SK-N-SH treated with all-trans-retinoic acid at 6 μM for 48 hours (cell line): ENCODE measurements at regions not wholly inside any gene's neighbourhood (a gene's known extent, or its start where the extent isn't known, plus 50 kb on each side); places are given as distances from the start of the nearest gene placed in this dataset.

ENCODE experiments used
- ATAC-seq: fragments of 200-7000 bp; cut with Tn5 transposase; 3 replicates; pipeline ENCODE4 v1.9.1; 2020; ENCODE audit warnings: mild to moderate bottlenecking, moderate library complexity
- ARNTL ChIP-seq: fragments of 450-650 bp; formaldehyde crosslinking; IDR thresholded peaks from 2 replicates; pipeline ENCODE4 v1.5.0; 2020; ENCODE audit warnings: low read depth, mild to moderate bottlenecking, moderate library complexity, borderline replicate concordance
- BACH2 ChIP-seq: fragments of 250-450 bp; sonication (Bioruptor Pico); IDR thresholded peaks from 2 replicates; pipeline ENCODE4 v1.9.0; 2021; ENCODE audit warnings: mild to moderate bottlenecking, borderline replicate concordance
- CREB5 ChIP-seq: fragments of 250-450 bp; sonication (Bioruptor Pico); IDR thresholded peaks from 2 replicates; pipeline ENCODE4 v1.5.1; 2020; ENCODE audit warnings: low read depth, mild to moderate bottlenecking, moderate library complexity
- CSDC2 ChIP-seq: fragments of 250-450 bp; sonication (Bioruptor Pico); IDR thresholded peaks from 2 replicates; pipeline ENCODE4 v1.5.0; 2020; ENCODE audit warnings: mild to moderate bottlenecking, moderate library complexity
- CSRNP3 ChIP-seq: fragments of 250-450 bp; sonication (Bioruptor Pico); IDR thresholded peaks from 2 replicates; pipeline ENCODE4 v1.5.1; 2021; ENCODE audit warnings: mild to moderate bottlenecking, moderate library complexity
- ESRRG ChIP-seq: fragments of 250-450 bp; sonication (Bioruptor Pico); IDR thresholded peaks from 2 replicates; pipeline ENCODE4 v1.6.1; 2021; ENCODE audit warnings: mild to moderate bottlenecking
- GLIS3 ChIP-seq: fragments of 250-450 bp; sonication (Bioruptor Pico); IDR thresholded peaks from 2 replicates; pipeline ENCODE4 v1.5.0; 2020; ENCODE audit warnings: mild to moderate bottlenecking, moderate library complexity
- ISL1 ChIP-seq: fragments of 250-450 bp; sonication (Bioruptor Pico); IDR thresholded peaks from 2 replicates; pipeline ENCODE4 v2.1.2; 2022; ENCODE audit warnings: mild to moderate bottlenecking, moderate library complexity
- OSR1 ChIP-seq: fragments of 250-450 bp; sonication (Bioruptor Pico); IDR thresholded peaks from 2 replicates; pipeline ENCODE4 v1.8.0; 2022; ENCODE audit warnings: moderate library complexity, mild to moderate bottlenecking, inconsistent platforms
- PATZ1 ChIP-seq: fragments of 250-450 bp; sonication (Bioruptor Pico); IDR thresholded peaks from 2 replicates; pipeline ENCODE4 v1.8.0; 2020; ENCODE audit warnings: mild to moderate bottlenecking, moderate library complexity, borderline replicate concordance
- POU6F1 ChIP-seq: fragments of 250-450 bp; sonication (Bioruptor Pico); IDR thresholded peaks from 2 replicates; pipeline ENCODE4 v1.8.0; 2021; ENCODE audit warnings: low read depth, mild to moderate bottlenecking, moderate library complexity, borderline replicate concordance
- PPARA ChIP-seq: fragments of 250-450 bp; sonication (Bioruptor Pico); IDR thresholded peaks from 2 replicates; pipeline ENCODE4 v1.5.0; 2020; ENCODE audit warnings: mild to moderate bottlenecking, borderline replicate concordance
- RARB ChIP-seq: fragments of 250-450 bp; sonication (Bioruptor Pico); IDR thresholded peaks from 2 replicates; pipeline ENCODE4 v1.8.0; 2021; ENCODE audit warnings: mild to moderate bottlenecking, moderate library complexity
- SNAI2 ChIP-seq: fragments of 250-450 bp; sonication (Bioruptor Pico); IDR thresholded peaks from 2 replicates; pipeline ENCODE4 v1.5.0; 2020; ENCODE audit warnings: mild to moderate bottlenecking, moderate library complexity
- TCF4 ChIP-seq: fragments of 250-450 bp; sonication (Bioruptor Pico); IDR thresholded peaks from 2 replicates; pipeline ENCODE4 v1.8.0; 2021; ENCODE audit warnings: mild to moderate bottlenecking, moderate library complexity, borderline replicate concordance
- TOX ChIP-seq: fragments of 250-450 bp; sonication (Bioruptor Pico); IDR thresholded peaks from 2 replicates; pipeline ENCODE4 v1.8.0; 2021; ENCODE audit warnings: mild to moderate bottlenecking, moderate library complexity, borderline replicate concordance
- ZC3H10 ChIP-seq: fragments of 250-450 bp; sonication (Bioruptor Pico); IDR thresholded peaks from 2 replicates; pipeline ENCODE4 v1.5.1; 2021; ENCODE audit warnings: mild to moderate bottlenecking, moderate library complexity
- ZFP3 ChIP-seq: fragments of 250-450 bp; sonication (Bioruptor Pico); IDR thresholded peaks from 2 replicates; pipeline ENCODE4 v1.5.0; 2020; ENCODE audit warnings: mild to moderate bottlenecking, moderate library complexity
- ZFP30 ChIP-seq: fragments of 450-650 bp; formaldehyde crosslinking; IDR thresholded peaks from 2 replicates; pipeline ENCODE4 v1.5.0; 2022; ENCODE audit warnings: mild to moderate bottlenecking, moderate library complexity
- ZNF565 ChIP-seq: fragments of 450-650 bp; formaldehyde crosslinking; conservative IDR thresholded peaks from 2 replicates; pipeline ENCODE4 v1.5.0; 2020; ENCODE audit warnings: low read depth, mild to moderate bottlenecking, moderate library complexity
- ZNF70 ChIP-seq: fragments of 450-650 bp; formaldehyde crosslinking; IDR thresholded peaks from 2 replicates; pipeline ENCODE4 v1.5.0; 2020; ENCODE audit warnings: mild to moderate bottlenecking, moderate library complexity
- ZNF8 ChIP-seq: fragments of 450-650 bp; formaldehyde crosslinking; IDR thresholded peaks from 2 replicates; pipeline ENCODE4 v1.5.0; 2020; ENCODE audit warnings: mild to moderate bottlenecking, moderate library complexity

- TF ChIP-seq ISL1 (CRISPR knock-in tag) (no peak), RARB (CRISPR knock-in tag) (no peak), BACH2 (no peak), TOX (CRISPR knock-in tag) (no peak), SNAI2 (CRISPR knock-in tag) (no peak), ZFP30 (CRISPR knock-in tag) (no peak), TCF4 (CRISPR knock-in tag) (no peak), ZNF8 (CRISPR knock-in tag) (no peak), PATZ1 (CRISPR knock-in tag) (no peak), ZNF565 (CRISPR knock-in tag) (no peak), ESRRG (CRISPR knock-in tag) (no peak), OSR1 (CRISPR knock-in tag) (no peak), CSDC2 (CRISPR knock-in tag) (no peak), CREB5 (CRISPR knock-in tag) (no peak), POU6F1 (CRISPR knock-in tag) (no peak), GLIS3 (CRISPR knock-in tag) (no peak), CSRNP3 (no peak)
- ATAC-seq: no peak
Measured at GRCh38 chr3:124411728-124412127, 318.5 kb upstream of the UMPS start.

- TF ChIP-seq CSDC2 (CRISPR knock-in tag): no peak
- no peak for TF ChIP-seq ZC3H10 (CRISPR knock-in tag)
- no peak for TF ChIP-seq CSRNP3
- no peak for TF ChIP-seq ZNF70 (CRISPR knock-in tag)
- TF ChIP-seq CREB5 (CRISPR knock-in tag): no peak
- no peak for TF ChIP-seq OSR1 (CRISPR knock-in tag)
- TF ChIP-seq TCF4 (CRISPR knock-in tag): no peak
- no peak for TF ChIP-seq PATZ1 (CRISPR knock-in tag)
- no peak for TF ChIP-seq POU6F1 (CRISPR knock-in tag)
- no peak for TF ChIP-seq PPARA
- TF ChIP-seq ESRRG (CRISPR knock-in tag): no peak
- TF ChIP-seq ZNF8 (CRISPR knock-in tag): no peak
- TF ChIP-seq ARNTL (CRISPR knock-in tag): no peak
- no peak for TF ChIP-seq SNAI2 (CRISPR knock-in tag)
- no peak for TF ChIP-seq TOX (CRISPR knock-in tag)
- no peak for TF ChIP-seq GLIS3 (CRISPR knock-in tag)
- no peak for TF ChIP-seq ZNF565 (CRISPR knock-in tag)
- no peak for TF ChIP-seq BACH2
- TF ChIP-seq ZFP3 (CRISPR knock-in tag): no peak
- no peak for TF ChIP-seq ISL1 (CRISPR knock-in tag)
- no peak for ATAC-seq
Measured at GRCh38 chr3:124412644-124413043, 317.6 kb upstream of the UMPS start.
